PFSK-1 (cell line): ENCODE measurements at regions not wholly inside any gene's neighbourhood (a gene's known extent, or its start where the extent isn't known, plus 50 kb on each side); places are given as distances from the start of the nearest gene placed in this dataset.

Experiments
- FOXP2 ChIP-seq: optimal IDR thresholded peaks from 2 replicates; pipeline ENCODE3; 2011; ENCODE audit warnings: borderline replicate concordance, control low read depth, inconsistent platforms; ENCODE audit not compliant: insufficient read depth; ENCODE audit errors: extremely low read length, extremely low read depth
- POLR2AphosphoS5 ChIP-seq: IDR thresholded peaks from 2 replicates; pipeline ENCODE4 v1.6.1; 2012; ENCODE audit warnings: low read depth, mild to moderate bottlenecking, control low read depth, low read length, moderate library complexity
- REST ChIP-seq, 2 experiments: IDR thresholded peaks; 2 replicates each; pipeline versions ENCODE4 v1.6.1 to v1.8.0; 2011 to 2012; ENCODE audit warnings: low read depth in 2 of 2, low read length in 2 of 2, control low read depth in 1 of 2, inconsistent platforms in 1 of 2, mild to moderate bottlenecking in 1 of 2, moderate library complexity in 1 of 2; ENCODE audit not compliant: insufficient read depth in 1 of 2
- SIN3A ChIP-seq: IDR thresholded peaks from 2 replicates; pipeline ENCODE4 v1.6.1; 2012; ENCODE audit warnings: mild to moderate bottlenecking, low read length, moderate library complexity, borderline replicate concordance; ENCODE audit not compliant: insufficient read depth
- TAF1 ChIP-seq: IDR thresholded peaks from 2 replicates; pipeline ENCODE4 v1.6.1; 2012; ENCODE audit warnings: low read length, control low read depth, borderline replicate concordance; ENCODE audit not compliant: insufficient read depth

DNA sequence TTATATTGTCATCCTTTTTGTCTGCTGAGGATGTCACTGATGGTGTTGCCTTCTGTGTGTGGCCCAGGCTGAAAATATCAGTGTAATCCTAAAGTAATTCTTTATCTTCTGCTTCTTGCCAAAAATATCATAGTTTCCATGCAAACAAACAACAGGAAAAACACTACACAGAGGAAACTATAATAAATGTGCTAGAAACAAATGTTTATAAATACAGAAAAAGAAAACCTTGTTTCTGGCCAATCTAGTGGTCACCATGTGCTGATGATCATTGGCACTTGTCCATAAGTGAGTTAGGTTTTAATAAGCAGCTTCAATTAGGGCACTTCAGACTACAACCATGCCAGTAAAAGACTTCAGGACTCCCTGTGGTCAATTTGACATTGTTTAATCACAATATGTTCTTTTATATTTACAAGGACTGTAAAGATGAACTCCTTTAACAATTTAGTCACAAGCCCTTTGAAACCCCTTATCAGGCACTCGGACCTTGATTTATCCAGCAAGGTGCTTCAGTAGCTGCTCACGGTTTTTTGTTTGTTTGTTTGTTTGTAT, 124.8 kb downstream of the TMTC3 start:
- no peak for TF ChIP-seq SIN3A
- TF ChIP-seq REST (IDR thresholded peaks at IDR 0.05; ENCODE audit: insufficient read depth in 1 of 2, low read depth in 2 of 2, low read length in 2 of 2): no peak
- TF ChIP-seq TAF1: no peak
- no peak for TF ChIP-seq FOXP2
- no peak for TF ChIP-seq POLR2AphosphoS5

GRCh38 chr12:88267630-88268029, 125.5 kb downstream of the TMTC3 start:
- no peak for TF ChIP-seq POLR2AphosphoS5
- no peak for TF ChIP-seq FOXP2
- no peak for TF ChIP-seq TAF1
- no peak for TF ChIP-seq REST (IDR thresholded peaks at IDR 0.05; ENCODE audit: insufficient read depth in 1 of 2, low read depth in 2 of 2, low read length in 2 of 2)
- no peak for TF ChIP-seq SIN3A

- TF ChIP-seq FOXP2 (no peak), TAF1 (no peak), POLR2AphosphoS5 (no peak), REST (IDR thresholded peaks at IDR 0.05; ENCODE audit: insufficient read depth in 1 of 2, low read depth in 2 of 2, low read length in 2 of 2) (no peak), SIN3A (no peak)
These were observed 130.3 kb downstream of the TMTC3 start for GRCh38 chr12:88272456-88272855.

- TF ChIP-seq FOXP2 (no peak), TAF1 (no peak), REST (IDR thresholded peaks at IDR 0.05; ENCODE audit: insufficient read depth in 1 of 2, low read depth in 2 of 2, low read length in 2 of 2) (no peak), SIN3A (no peak), POLR2AphosphoS5 (no peak)
These were observed 131.3 kb downstream of the TMTC3 start for GRCh38 chr12:88273450-88273849.

DNA sequence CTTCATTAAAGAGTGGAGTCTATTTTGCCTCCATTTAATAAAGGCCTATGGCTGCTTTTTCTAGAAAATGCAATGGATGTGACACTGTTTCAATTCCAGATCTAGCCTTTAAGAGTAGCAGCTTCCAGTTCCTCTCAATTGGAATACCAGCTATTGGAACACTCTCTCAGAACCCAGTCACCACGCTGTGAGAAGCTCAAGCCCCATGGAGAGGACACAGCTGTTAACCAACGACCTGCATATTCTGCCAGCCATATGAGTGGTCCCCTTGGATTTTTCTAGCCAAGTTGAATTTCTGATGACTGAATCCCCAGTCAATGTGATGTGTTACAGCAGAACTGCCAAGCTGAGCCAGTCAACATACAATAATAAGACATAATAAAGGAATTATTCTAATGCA, 131.8 kb downstream of the TMTC3 start:
- TF ChIP-seq FOXP2 (no peak), REST (IDR thresholded peaks at IDR 0.05; ENCODE audit: insufficient read depth in 1 of 2, low read depth in 2 of 2, low read length in 2 of 2) (no peak), TAF1 (no peak), POLR2AphosphoS5 (no peak), SIN3A (no peak)
